Body of pancreas (tissue), 4 donors: ENCODE measurements at regions not wholly inside any gene's neighbourhood (a gene's known extent, or its start where the extent isn't known, plus 50 kb on each side); places are given as distances from the start of the nearest gene placed in this dataset.

ENCODE experiments used
- POLR2A ChIP-seq, 3 donors: fragments of 450-650 bp; IDR thresholded peaks; one replicate each; pipeline ENCODE4 v1.6.1; 2016; ENCODE audit warnings: antibody characterized with exemption in 3 of 3, mild to moderate bottlenecking in 2 of 3
- TF ChIP-seq, protein P1 (sequence below), 7 experiments: fragments of 450-650 bp in 4 of 7; fragments of 200-600 bp in 3 of 7; sonication (generic) in 3 of 7; IDR thresholded peaks; one replicate each; pipeline ENCODE4 v1.5.1; 2016 to 2019; ENCODE audit warnings: antibody characterized with exemption in 7 of 7

DNA sequence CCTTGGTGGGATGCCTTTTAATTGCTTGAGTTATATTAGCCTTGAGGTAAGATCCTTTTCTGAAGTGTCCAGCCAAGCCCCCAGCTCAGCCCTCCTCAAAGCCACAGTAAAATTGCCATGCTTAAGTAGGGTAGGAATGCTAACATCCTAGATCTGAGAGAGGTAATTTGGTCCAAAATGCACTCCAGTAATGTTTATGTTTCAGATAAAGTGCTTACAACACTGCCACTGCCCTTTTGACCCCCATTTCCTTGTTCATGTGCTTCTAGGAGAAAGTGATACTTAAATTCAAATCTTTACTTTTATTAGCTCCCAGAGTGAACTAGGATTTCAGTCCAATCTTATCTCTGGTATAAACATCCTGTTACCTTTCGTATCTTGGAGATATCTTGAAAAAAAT lies 318.0 kb downstream of the BMP2 start:
- no peak for TF ChIP-seq POLR2A (IDR thresholded peaks at IDR 0.05)
- TF ChIP-seq, protein P1, sequence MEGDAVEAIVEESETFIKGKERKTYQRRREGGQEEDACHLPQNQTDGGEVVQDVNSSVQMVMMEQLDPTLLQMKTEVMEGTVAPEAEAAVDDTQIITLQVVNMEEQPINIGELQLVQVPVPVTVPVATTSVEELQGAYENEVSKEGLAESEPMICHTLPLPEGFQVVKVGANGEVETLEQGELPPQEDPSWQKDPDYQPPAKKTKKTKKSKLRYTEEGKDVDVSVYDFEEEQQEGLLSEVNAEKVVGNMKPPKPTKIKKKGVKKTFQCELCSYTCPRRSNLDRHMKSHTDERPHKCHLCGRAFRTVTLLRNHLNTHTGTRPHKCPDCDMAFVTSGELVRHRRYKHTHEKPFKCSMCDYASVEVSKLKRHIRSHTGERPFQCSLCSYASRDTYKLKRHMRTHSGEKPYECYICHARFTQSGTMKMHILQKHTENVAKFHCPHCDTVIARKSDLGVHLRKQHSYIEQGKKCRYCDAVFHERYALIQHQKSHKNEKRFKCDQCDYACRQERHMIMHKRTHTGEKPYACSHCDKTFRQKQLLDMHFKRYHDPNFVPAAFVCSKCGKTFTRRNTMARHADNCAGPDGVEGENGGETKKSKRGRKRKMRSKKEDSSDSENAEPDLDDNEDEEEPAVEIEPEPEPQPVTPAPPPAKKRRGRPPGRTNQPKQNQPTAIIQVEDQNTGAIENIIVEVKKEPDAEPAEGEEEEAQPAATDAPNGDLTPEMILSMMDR (IDR thresholded peaks at IDR 0.05): no peak
